ENCODE measurements at regions not wholly inside any gene's neighbourhood (a gene's known extent, or its start where the extent isn't known, plus 50 kb on each side); places are given as distances from the start of the nearest gene placed in this dataset.

- no peak for DNase-seq (ENCODE audit: low read depth in 1 of 2, low spot score in 2 of 2)
- Histone ChIP-seq H3K79me2 (ENCODE audit: control insufficient read depth in 1 of 2, insufficient read depth in 2 of 2, low read length in 2 of 2) (no peaks in the 10 kb centered on the region), H2BK20ac (ENCODE audit: low read length) (no peak overlapping the region), H2AK5ac (ENCODE audit: low read depth, low read length) (no peak overlapping the region), H3K4me1 (replicated peaks in 1 of 4; ENCODE audit: control insufficient read depth in 3 of 4, insufficient read depth in 4 of 4, low read length in 3 of 4) (peaks cover 0 to 5% (median 0%) of the 10 kb centered on the region in 4 experiments; a peak in 1 of 7 replicates), H2BK15ac (ENCODE audit: low read length) (no peak overlapping the region), H3K18ac (ENCODE audit: extremely low read depth, low read length) (no peak overlapping the region), H4K8ac (ENCODE audit: extremely low read depth, insufficient read depth, low read length) (no peak overlapping the region), H2BK120ac (replicated peaks; ENCODE audit: low read depth, low read length) (no peak overlapping the region), H3K14ac (ENCODE audit: insufficient read length) (no peak overlapping the region), H2BK12ac (ENCODE audit: low read depth, low read length) (no peak overlapping the region), H4K5ac (ENCODE audit: insufficient read length, low read depth, low read length) (peak overlapping the region; percentile 16), H3K4me2 (ENCODE audit: insufficient read depth in 1 of 2, low read depth in 2 of 2, low read length in 2 of 2) (no peak overlapping the region), H3K23me2 (ENCODE audit: low read depth, low read length) (no peaks in the 10 kb centered on the region; the same call in 1 of the 2 replicates), H3K27ac (ENCODE audit: low read depth, low read length) (no peak overlapping the region), H3K9me3 (ENCODE audit: insufficient read depth in 2 of 2, low read depth in 1 of 2, low read length in 1 of 2) (no peaks in the 10 kb centered on the region), H2BK5ac (ENCODE audit: low read depth, low read length) (no peak overlapping the region), H2AFZ (ENCODE audit: low read length) (no peak overlapping the region), H3K27me3 (replicated peaks in 1 of 4; ENCODE audit: control insufficient read depth in 3 of 4, extremely low read depth in 1 of 4, insufficient read depth in 3 of 4, low read length in 3 of 4) (no peaks in the 10 kb centered on the region), H4K20me1 (replicated peaks in 1 of 2; ENCODE audit: control insufficient read depth in 1 of 2, insufficient read depth in 2 of 2, low read length in 2 of 2) (no peaks in the 10 kb centered on the region), H4K91ac (replicated peaks; ENCODE audit: insufficient read length, low read length) (no peak overlapping the region), H3K4ac (replicated peaks; ENCODE audit: insufficient read length, low read depth, low read length) (no peak overlapping the region), H3K36me3 (ENCODE audit: control insufficient read depth in 2 of 4, insufficient read depth in 4 of 4, low read length in 3 of 4) (no peaks in the 10 kb centered on the region), H3K56ac (replicated peaks; ENCODE audit: insufficient read length, low read depth, low read length) (no peak overlapping the region), H3K4me3 (ENCODE audit: extremely low read depth in 1 of 4, insufficient read depth in 2 of 4, low read depth in 3 of 4, low read length in 4 of 4) (no peak overlapping the region), H3K23ac (ENCODE audit: insufficient read length) (no peak overlapping the region), H3K9ac (replicated peaks in 1 of 4; ENCODE audit: extremely low read depth in 1 of 4, low read depth in 3 of 4, low read length in 3 of 4) (no peak overlapping the region), H3K79me1 (ENCODE audit: low read depth, low read length) (no peaks in the 10 kb centered on the region)
- WGBS, 2 experiments (ENCODE audit: extremely low coverage in 1 of 2, insufficient coverage in 1 of 2, insufficient read length in 1 of 2, insufficient replicate concordance in 2 of 2, low coverage in 1 of 2, low lambda C conversion rate in 2 of 2, missing lambda C conversion rate in 1 of 2): 77% methylated on average over 2 of the region's 2 CpGs; no CpG with 5 or more reads in 1 of the 2 experiments
- CTCF ChIA-PET (ENCODE audit: partially characterized antibody): interaction anchor here (0.7 to 1.8 kb wide), 4 partner anchors 12 to 357 kb away, joined by 3 to 10 read pairs (median 3); no protein-coding TSS in a partner anchor
- no peak for FAIRE-seq
- POLR2A ChIA-PET (ENCODE audit: partially characterized antibody): no interaction called here
- no peak for TF ChIP-seq PHF8 (conservative IDR thresholded peaks at IDR 0.05; ENCODE audit: low read depth, low read length)
- TF ChIP-seq JUN (IDR thresholded peaks at IDR 0.05; ENCODE audit: low read depth, low read length): no peak
- TF ChIP-seq POU5F1 (IDR thresholded peaks at IDR 0.05; ENCODE audit: low read depth, low read length): no peak
- no peak for TF ChIP-seq KDM1A (IDR thresholded peaks at IDR 0.05; ENCODE audit: borderline replicate concordance, low read length)
- no peak for TF ChIP-seq MAX (IDR thresholded peaks at IDR 0.05)
- no peak for TF ChIP-seq CTCF (IDR thresholded peaks at IDR 0.05; ENCODE audit: control extremely low read depth in 1 of 3, insufficient read depth in 1 of 3, low read depth in 1 of 3, low read length in 3 of 3)
- TF ChIP-seq ASH2L (IDR thresholded peaks at IDR 0.05; ENCODE audit: low read length): no peak
- no peak for TF ChIP-seq RAD21 (IDR thresholded peaks at IDR 0.05 in 1 of 2, conservative IDR thresholded peaks at IDR 0.05 in 1 of 2; ENCODE audit: low read depth in 2 of 2, low read length in 2 of 2)
- no peak for TF ChIP-seq CTBP2 (IDR thresholded peaks at IDR 0.05; ENCODE audit: borderline replicate concordance, insufficient read depth, insufficient read length, low read length)
- no peak for TF ChIP-seq RXRA (IDR thresholded peaks at IDR 0.05; ENCODE audit: insufficient read depth, low read depth, low read length)
- TF ChIP-seq SIRT6 (IDR thresholded peaks at IDR 0.05; ENCODE audit: low read length): no peak
- no peak for TF ChIP-seq CREB1 (IDR thresholded peaks at IDR 0.05)
Measured at GRCh38 chr2:215808194-215808593, 205.2 kb downstream of the MREG start.

Measured in H1 (cell line).